MM.1S (cell line): ENCODE measurements at regions not wholly inside any gene's neighbourhood (a gene's known extent, or its start where the extent isn't known, plus 50 kb on each side); places are given as distances from the start of the nearest gene placed in this dataset.

Source experiments
- DNase-seq: peaks from one replicate; pipeline ENCODE4 v3.0.0-alpha.2; 2015
- H2AFZ ChIP-seq: fragments of 300-600 bp; sonication (generic); 2 replicates; pipeline ENCODE4 v1.6.0; 2016; ENCODE audit warnings: antibody characterized with exemption, low read length
- H3F3A ChIP-seq: fragments of 300-600 bp; sonication (generic); 2 replicates; pipeline ENCODE4 v1.6.1; 2016; ENCODE audit warnings: mild to moderate bottlenecking, antibody characterized with exemption, low read length, moderate library complexity, mixed read lengths; ENCODE audit not compliant: insufficient read depth
- H3K27ac ChIP-seq: fragments of 300-600 bp; sonication (generic); 2 replicates; pipeline ENCODE4 v1.5.1; 2016; ENCODE audit warnings: mild to moderate bottlenecking, low read length
- H3K27me3 ChIP-seq: fragments of 300-600 bp; sonication (generic); replicated peaks from 2 replicates; pipeline ENCODE4 v1.6.0; 2016; ENCODE audit warnings: low read length; ENCODE audit not compliant: insufficient read depth
- H3K36me3 ChIP-seq: fragments of 300-600 bp; sonication (generic); replicated peaks from 2 replicates; pipeline ENCODE4 v1.6.1; 2016; ENCODE audit warnings: mild to moderate bottlenecking, low read length, mixed read lengths; ENCODE audit not compliant: insufficient read depth
- H3K4me1 ChIP-seq: fragments of 300-600 bp; sonication (generic); 2 replicates; pipeline ENCODE4 v1.6.1; 2016; ENCODE audit warnings: low read length, mixed read lengths
- H3K4me2 ChIP-seq: fragments of 300-600 bp; sonication (generic); 2 replicates; pipeline ENCODE4 v1.6.0; 2016; ENCODE audit warnings: low read depth, low read length
- H3K4me3 ChIP-seq: fragments of 300-600 bp; sonication (generic); 2 replicates; pipeline ENCODE4 v1.5.1; 2016; ENCODE audit warnings: low read length, mixed read lengths
- H3K79me2 ChIP-seq: fragments of 300-600 bp; sonication (generic); 2 replicates; pipeline ENCODE4 v1.6.1; 2016; ENCODE audit warnings: mixed run types, low read length, mixed read lengths
- H3K9ac ChIP-seq: fragments of 300-600 bp; sonication (generic); 2 replicates; pipeline ENCODE4 v1.6.1; 2016; ENCODE audit warnings: low read length, mixed read lengths
- H3K9me2 ChIP-seq: fragments of 300-600 bp; sonication (generic); replicated peaks from 2 replicates; pipeline ENCODE4 v1.6.1; 2016; ENCODE audit warnings: mild to moderate bottlenecking, low read length, mixed read lengths; ENCODE audit not compliant: insufficient read depth
- H3K9me3 ChIP-seq: fragments of 300-600 bp; sonication (generic); replicated peaks from 2 replicates; pipeline ENCODE4 v1.6.1; 2016; ENCODE audit warnings: mild to moderate bottlenecking, low read length, mixed read lengths; ENCODE audit not compliant: insufficient read depth
- H4K20me1 ChIP-seq: fragments of 300-600 bp; sonication (generic); 2 replicates; pipeline ENCODE4 v1.6.1; 2016; ENCODE audit warnings: mild to moderate bottlenecking, low read length, moderate library complexity, mixed read lengths; ENCODE audit not compliant: insufficient read depth
- CTCF ChIP-seq: fragments of 300-600 bp; sonication (generic); IDR thresholded peaks from 2 replicates; pipeline ENCODE4 v1.5.1; 2016; ENCODE audit warnings: antibody characterized with exemption, low read length, mixed read lengths
- EZH2 ChIP-seq: fragments of 300-600 bp; sonication (generic); optimal IDR thresholded peaks from 2 replicates; pipeline ENCODE3; 2017; ENCODE audit warnings: low read depth, mild to moderate bottlenecking, antibody characterized with exemption, low read length, mixed read lengths
- EZH2phosphoT487 ChIP-seq: fragments of 300-600 bp; sonication (generic); IDR thresholded peaks from 2 replicates; pipeline ENCODE4 v1.6.1; 2018; ENCODE audit warnings: antibody characterized with exemption, low read length

- Histone ChIP-seq H3K4me2 (no peak overlapping the region), H3K9ac (no peak overlapping the region), H3K9me3 (no peaks in the 10 kb centered on the region), H4K20me1 (no peaks in the 10 kb centered on the region), H3K27ac (no peak overlapping the region), H3F3A (no peaks in the 10 kb centered on the region), H3K36me3 (no peaks in the 10 kb centered on the region), H3K27me3 (no peaks in the 10 kb centered on the region), H3K4me1 (no peaks in the 10 kb centered on the region), H3K9me2 (no peaks in the 10 kb centered on the region), H3K4me3 (no peak overlapping the region), H3K79me2 (no peaks in the 10 kb centered on the region), H2AFZ (no peak overlapping the region)
- DNase-seq, result no peak
- TF ChIP-seq EZH2phosphoT487 (no peak), EZH2 (no peak), CTCF (no peak)
These were observed 149.4 kb upstream of the SETMAR start for GRCh38 chr3:4153771-4154170.

- Histone ChIP-seq H3K36me3 (no peaks in the 10 kb centered on the region), H3K9ac (no peak overlapping the region)
- TF ChIP-seq EZH2phosphoT487 (no peak), CTCF (no peak), EZH2 (no peak)
These were observed 144.8 kb upstream of the SETMAR start for GRCh38 chr3:4158329-4158728.

GRCh38 chr3:4162096-4162495 lies 141.1 kb upstream of the SETMAR start:
- no peaks in the 10 kb centered on the region for H3F3A ChIP-seq
- H3K27me3 ChIP-seq, result no peaks in the 10 kb centered on the region
- H3K4me3 ChIP-seq, result no peak overlapping the region
- H3K4me2 ChIP-seq, result no peak overlapping the region
- no peak overlapping the region for H3K9ac ChIP-seq
- no peak overlapping the region for H2AFZ ChIP-seq
- H3K9me2 ChIP-seq, result no peaks in the 10 kb centered on the region
- H3K36me3 ChIP-seq, result no peaks in the 10 kb centered on the region
- no peak for DNase-seq
- H3K9me3 ChIP-seq, result no peaks in the 10 kb centered on the region
- H3K79me2 ChIP-seq, result no peaks in the 10 kb centered on the region
- H3K27ac ChIP-seq, result no peak overlapping the region
- no peaks in the 10 kb centered on the region for H3K4me1 ChIP-seq
- H4K20me1 ChIP-seq, result no peaks in the 10 kb centered on the region
- TF ChIP-seq EZH2, result no peak

More at GRCh38 chr3:4158329-4158728, 144.8 kb upstream of the SETMAR start:
- H3K4me1 ChIP-seq, result no peaks in the 10 kb centered on the region
- no peak overlapping the region for H3K4me3 ChIP-seq
- H3F3A ChIP-seq, result no peaks in the 10 kb centered on the region
- no peaks in the 10 kb centered on the region for H3K27me3 ChIP-seq
- H3K9me2 ChIP-seq, result no peaks in the 10 kb centered on the region
- no peak overlapping the region for H2AFZ ChIP-seq
- H3K27ac ChIP-seq, result no peak overlapping the region
- no peak overlapping the region for H3K4me2 ChIP-seq
- no peaks in the 10 kb centered on the region for H4K20me1 ChIP-seq
- H3K79me2 ChIP-seq, result no peaks in the 10 kb centered on the region
- DNase-seq, result no peak
- no peaks in the 10 kb centered on the region for H3K9me3 ChIP-seq

- Histone ChIP-seq H3K9ac (no peak overlapping the region), H3K4me3 (no peak overlapping the region), H2AFZ (no peak overlapping the region), H3K36me3 (no peaks in the 10 kb centered on the region), H4K20me1 (no peaks in the 10 kb centered on the region), H3F3A (no peaks in the 10 kb centered on the region), H3K4me1 (no peaks in the 10 kb centered on the region), H3K27me3 (no peaks in the 10 kb centered on the region), H3K9me2 (no peaks in the 10 kb centered on the region), H3K27ac (no peak overlapping the region), H3K9me3 (no peaks in the 10 kb centered on the region), H3K4me2 (no peak overlapping the region), H3K79me2 (no peaks in the 10 kb centered on the region)
- no peak for DNase-seq
- TF ChIP-seq EZH2phosphoT487 (no peak), CTCF (no peak), EZH2 (no peak)
These were observed 140.2 kb upstream of the SETMAR start for GRCh38 chr3:4163011-4163410.
